ENCODE measurements at regions not wholly inside any gene's neighbourhood (a gene's known extent, or its start where the extent isn't known, plus 50 kb on each side); places are given as distances from the start of the nearest gene placed in this dataset.
"Not testable (repeated sequence)": the region's sequence is repeated elsewhere in the genome, so short reads cannot be mapped to it uniquely, and the experiment has no call there.

DNA sequence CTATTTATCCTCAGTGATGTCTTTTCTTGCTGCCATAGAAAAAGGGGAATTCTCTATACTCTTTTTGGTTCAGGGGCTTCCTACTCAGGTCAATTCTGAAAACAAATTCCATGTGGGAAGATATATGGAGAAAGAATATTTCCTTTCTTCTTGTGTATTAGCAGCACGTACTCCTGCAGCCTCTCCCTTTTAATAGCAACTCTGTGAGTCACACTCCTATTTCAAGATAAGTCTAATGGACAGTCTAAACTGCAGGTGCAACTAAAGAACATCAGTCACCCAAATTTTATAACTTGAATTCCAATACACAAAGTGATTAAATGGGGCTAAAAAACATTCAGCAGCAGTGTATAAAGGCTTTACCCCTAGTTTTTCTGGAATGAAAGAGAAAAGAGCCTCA, 942.2 kb downstream of the CNTNAP5 start:
- no peak for DNase-seq

- DNase-seq, result no peak
Observed at GRCh38 chr2:124970030-124970429, 944.9 kb downstream of the CNTNAP5 start.

GRCh38 chr2:124973396-124973795, 948.3 kb downstream of the CNTNAP5 start:
- DNase-seq, result no peak

DNA sequence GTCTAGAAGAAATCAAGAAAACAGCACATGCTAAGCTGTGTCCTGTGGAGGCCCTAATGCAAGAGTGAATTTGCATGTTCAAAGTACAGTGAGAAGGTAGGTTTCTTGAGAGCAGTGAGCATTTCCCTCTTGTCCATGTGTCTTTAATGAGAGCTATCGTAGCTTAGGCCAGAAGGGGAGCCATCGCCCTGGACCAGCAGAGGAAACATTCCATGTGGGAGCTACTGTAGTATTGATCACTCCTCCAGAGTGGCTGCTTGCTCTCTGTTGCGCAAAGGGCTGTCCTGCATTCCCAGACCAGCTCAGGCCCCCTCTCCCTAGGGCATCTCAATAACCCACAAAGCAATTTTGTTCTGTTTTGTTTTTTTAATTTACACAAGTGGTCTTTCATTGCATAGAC, 950.1 kb downstream of the CNTNAP5 start:
- DNase-seq, result no peak

GRCh38 chr2:124975648-124976047, 950.6 kb downstream of the CNTNAP5 start:
- DNase-seq, result no peak

DNA sequence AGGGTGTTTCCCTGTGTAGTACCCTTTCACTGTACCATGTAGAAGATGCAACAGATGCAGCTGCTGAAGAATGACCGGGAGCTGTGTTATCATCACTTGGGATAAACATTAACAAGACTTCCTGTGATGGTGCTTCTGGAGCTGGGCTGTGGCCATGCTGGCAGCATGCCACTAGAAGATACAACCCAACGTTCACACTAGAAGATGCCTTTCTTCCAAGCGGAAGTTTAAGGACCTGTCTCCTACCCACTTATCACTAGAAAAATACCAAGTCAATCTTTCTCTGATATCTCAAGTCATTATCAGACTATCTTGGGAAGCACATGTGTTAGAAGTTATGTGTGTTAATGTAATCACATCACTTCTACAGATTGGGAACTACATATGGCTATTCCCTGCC, 953.5 kb downstream of the CNTNAP5 start:
- no peak for DNase-seq

GRCh38 chr2:124983595-124983994, 958.5 kb downstream of the CNTNAP5 start:
- no peak for DNase-seq

GRCh38 chr2:124985270-124985669, 960.2 kb downstream of the CNTNAP5 start:
- no peak for DNase-seq

DNA sequence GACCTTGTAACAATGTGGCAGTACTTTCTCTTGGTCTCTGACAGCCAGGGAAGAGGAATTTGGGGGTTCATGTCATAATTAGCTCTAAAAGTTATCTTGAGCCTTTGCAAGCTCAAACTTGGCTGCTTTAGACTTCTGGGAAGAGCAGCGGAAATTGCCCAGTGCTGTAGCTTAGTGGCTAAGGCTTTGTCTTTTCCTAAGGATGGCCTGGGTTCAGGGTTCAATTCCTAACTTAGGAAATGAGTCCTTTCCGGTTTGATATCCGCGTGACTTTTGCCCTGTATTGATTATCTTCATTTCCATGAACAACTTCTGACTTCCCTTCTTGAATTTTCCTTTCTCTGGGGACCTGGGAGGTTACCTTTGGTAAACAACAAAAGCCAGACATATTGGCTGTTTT, 961.0 kb downstream of the CNTNAP5 start:
- DNase-seq, result no peak

DNA sequence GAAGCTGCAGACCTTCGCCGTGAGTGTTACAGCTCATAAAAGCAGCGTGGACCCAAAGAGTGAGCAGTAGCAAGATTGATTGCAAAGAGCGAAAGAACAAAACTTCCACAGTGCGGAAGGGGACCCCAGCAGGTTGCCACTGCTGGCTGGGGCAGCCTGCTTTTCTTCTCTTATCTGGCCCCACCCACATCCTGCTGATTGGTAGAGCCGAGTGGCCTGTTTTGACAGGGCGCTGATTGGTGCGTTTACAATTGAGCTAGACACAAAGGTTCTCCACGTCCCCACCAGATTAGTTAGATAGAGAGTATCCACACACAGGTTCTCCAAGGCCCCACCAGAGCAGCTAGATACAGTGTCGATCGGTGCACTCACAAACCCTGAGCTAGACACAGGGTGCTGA, 961.8 kb downstream of the CNTNAP5 start:
- not testable (repeated sequence) for DNase-seq

GRCh38 chr2:124987436-124987835, 962.3 kb downstream of the CNTNAP5 start:
- not testable (repeated sequence) for DNase-seq

GRCh38 chr2:124988111-124988510, 963.0 kb downstream of the CNTNAP5 start:
- DNase-seq, result no peak

DNA sequence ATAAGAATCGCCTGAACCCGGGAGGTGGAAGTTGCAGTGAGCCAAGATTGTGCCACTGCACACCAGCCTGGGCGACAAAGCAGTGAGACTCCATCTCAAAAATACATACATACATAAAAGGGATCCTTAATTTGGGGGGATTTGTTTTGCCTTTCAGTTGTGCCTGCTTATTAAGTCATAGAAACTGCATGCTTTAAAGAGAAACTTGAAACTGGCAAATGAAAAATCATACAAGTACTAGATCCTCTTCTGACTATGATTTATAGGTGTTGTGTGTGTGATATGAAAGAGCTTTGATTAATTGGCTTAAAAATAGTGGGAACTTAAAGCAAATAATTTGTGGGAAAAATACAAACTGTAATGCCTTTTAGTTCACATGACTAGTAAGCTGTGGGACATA, 963.7 kb downstream of the CNTNAP5 start:
- no peak for DNase-seq

GRCh38 chr2:124993809-124994208, 968.7 kb downstream of the CNTNAP5 start:
- DNase-seq, result no peak

DNA sequence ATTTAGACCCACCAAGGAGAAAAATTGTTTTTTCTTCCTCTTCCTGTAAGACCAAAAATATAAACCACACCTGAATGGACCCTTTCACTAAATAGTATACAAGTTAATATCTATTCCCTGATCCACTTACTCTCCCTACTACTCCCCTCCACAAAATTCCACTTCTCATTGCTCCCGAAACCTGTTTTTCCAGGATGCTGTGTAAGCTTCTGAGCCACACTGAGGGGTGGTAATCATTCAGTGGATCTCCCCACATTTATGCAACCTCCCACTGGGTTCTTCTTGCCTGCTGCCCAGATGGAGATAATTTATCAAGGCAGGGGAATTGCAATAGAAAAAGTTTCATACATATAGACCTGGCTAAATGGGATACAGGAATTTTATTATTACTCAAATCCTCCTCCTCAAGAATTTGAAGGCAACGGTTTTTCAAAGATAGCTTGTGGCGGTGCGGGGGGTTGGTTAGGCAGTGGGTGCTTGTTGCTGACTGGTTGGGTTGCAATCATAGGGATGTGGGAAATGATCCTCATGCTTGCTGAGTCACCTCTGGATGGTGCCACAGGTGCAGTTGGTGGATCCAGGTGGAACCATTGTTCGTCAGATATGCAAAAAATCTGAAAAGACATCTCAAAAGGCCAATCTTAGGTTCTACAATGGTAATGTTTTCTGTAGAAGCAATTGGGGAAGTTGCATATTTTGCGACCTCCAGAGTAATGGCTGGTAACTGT, 970.3 kb downstream of the CNTNAP5 start:
- no peak for DNase-seq

DNA sequence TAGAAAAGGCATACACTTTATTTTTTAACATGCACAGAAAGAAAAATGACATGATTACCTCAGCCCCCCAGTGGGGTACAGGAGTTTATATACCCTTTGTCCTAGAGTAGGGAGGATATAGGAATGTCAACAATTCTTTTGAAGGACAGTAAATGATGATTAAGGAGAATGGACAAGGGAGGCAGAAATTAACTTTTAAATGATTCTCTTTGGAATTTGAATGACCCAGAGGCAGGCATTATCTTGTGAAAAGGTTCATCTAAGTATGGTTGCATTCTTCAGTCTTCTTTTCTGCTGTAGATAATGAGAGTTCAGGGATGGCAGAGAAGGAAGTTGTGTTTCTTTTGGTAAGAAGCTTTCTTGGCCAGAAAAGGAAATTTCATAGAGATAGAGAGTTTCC, 971.3 kb downstream of the CNTNAP5 start:
- no peak for DNase-seq

- no peak for DNase-seq
Observed at GRCh38 chr2:124999906-125000305, 974.8 kb downstream of the CNTNAP5 start.

GRCh38 chr2:125004106-125004800, 979.2 kb downstream of the CNTNAP5 start:
- no peak for DNase-seq

- DNase-seq, result no peak
Observed at GRCh38 chr2:125006676-125007075, 981.6 kb downstream of the CNTNAP5 start.

DNA sequence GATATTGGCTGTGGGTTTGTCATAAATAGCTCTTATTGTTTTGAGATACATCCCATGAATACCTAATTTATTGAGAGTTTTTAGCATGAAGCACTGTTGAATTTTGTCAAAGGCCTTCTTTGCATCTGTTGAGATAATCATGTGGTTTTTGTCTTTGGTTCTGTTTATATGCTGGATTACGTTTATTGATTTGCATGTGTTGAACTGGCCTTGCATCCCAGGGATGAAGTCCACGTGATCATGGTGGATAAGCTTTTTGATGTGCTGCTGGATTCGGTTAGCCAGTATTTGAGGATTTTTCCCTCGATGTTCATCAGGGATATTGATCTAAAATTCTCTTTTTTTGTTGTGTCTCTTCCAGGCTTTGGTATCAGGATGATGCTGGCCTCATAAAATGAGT, 1003.6 kb downstream of the CNTNAP5 start:
- not testable (repeated sequence) for DNase-seq

- DNase-seq, result no peak
Observed at GRCh38 chr2:125033871-125034270, 1008.8 kb downstream of the CNTNAP5 start.

GRCh38 chr2:125037135-125037653, 1012.1 kb downstream of the CNTNAP5 start:
- no peak for DNase-seq

DNA sequence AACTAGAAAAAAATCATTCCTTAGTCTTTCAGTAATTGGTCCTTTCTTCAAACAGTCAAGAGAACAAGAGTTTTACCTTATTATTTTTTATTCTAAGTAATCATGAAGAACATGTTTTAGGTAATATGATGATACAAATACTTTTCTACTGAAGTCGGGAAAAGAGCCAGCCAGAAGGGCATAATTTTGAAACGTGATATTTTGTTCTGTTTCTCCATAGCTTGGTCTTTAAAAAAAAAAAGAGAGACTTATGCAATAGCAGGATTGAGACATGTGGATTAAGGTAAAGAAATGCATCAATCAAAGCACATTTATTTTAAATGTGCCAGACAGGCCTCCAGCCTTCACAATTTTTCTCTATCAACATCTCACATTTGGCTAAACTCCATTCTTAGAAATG, 1016.8 kb downstream of the CNTNAP5 start:
- DNase-seq, result no peak

- no peak for DNase-seq
Observed at GRCh38 chr2:125042727-125043126, 1017.6 kb downstream of the CNTNAP5 start.
